RPMI8226 (cell line): ENCODE measurements at regions not wholly inside any gene's neighbourhood (a gene's known extent, or its start where the extent isn't known, plus 50 kb on each side); places are given as distances from the start of the nearest gene placed in this dataset.

Source experiments
- DNase-seq: peaks from one replicate; pipeline ENCODE4 v3.0.0-alpha.2; 2015

GRCh38 chr3:187931770-187932278 is 186.6 kb upstream of the BCL6 start:
- no peak for DNase-seq

- no peak for DNase-seq
Observed at GRCh38 chr3:187932530-187932929, 187.3 kb upstream of the BCL6 start.

DNA sequence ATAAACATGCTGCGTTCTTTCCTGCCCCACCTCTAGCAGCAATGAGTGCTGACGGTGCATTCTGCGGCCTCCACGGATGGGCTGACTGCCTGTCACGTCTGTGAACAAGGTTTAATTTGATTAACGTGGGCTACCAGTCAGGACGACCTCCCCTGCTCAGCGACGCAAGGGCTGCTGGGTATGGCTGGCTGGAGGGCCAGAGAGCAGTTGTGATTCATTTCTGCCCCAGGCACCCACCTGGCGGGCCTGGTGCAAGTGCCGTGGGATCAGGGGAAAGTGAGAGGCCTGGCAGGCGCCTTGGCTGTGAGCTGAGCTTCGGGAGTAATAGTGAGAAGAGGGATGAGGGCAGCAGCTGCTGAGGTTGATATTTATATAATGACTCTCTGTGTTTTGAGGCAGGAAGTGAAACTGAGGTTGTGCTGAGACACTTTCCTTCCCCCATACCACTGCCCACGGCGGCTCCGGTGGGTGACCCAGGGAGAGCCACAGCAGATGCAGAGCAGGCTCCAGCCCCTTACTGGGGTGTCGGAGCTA is 190.4 kb upstream of the BCL6 start:
- peak; percentile 59 for DNase-seq

DNA sequence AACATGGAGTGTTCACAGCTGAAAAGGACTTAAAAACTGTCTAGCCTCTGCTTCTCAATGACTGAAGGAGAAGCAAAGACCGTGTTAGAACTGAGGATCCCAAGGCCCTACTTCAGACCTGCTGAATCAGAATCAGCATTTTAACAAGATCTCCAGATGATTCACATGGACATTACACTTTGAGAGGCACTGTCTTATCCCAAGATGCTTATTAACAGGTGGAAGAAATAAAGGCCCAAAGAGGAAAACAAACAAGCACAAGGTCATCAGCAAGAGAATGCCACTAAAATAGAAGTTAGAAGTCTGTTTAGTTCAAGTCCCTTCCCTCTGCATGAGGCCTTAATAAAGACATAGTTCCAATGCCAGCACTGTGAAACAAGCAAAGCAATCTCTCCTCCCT is 191.4 kb upstream of the BCL6 start:
- DNase-seq, result no peak

DNA sequence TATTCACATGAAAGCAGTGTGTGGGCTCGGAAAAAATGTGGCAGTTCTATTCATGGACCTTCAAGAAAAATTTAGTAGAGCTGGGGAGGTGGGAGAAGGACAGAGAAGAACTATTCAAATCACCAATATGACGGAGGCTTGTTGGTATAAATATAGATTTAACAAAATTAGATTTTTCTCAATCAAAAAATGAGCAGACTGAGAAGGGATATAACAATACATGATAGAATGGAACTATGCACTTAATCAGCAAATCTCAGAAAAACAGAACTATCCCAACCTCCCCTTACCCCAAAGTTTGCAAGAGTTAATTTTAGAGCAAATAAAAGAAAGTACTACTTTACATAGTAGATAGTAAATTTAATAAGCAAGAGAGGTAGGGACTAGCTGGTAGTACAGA is 194.6 kb upstream of the BCL6 start:
- no peak for DNase-seq

DNA sequence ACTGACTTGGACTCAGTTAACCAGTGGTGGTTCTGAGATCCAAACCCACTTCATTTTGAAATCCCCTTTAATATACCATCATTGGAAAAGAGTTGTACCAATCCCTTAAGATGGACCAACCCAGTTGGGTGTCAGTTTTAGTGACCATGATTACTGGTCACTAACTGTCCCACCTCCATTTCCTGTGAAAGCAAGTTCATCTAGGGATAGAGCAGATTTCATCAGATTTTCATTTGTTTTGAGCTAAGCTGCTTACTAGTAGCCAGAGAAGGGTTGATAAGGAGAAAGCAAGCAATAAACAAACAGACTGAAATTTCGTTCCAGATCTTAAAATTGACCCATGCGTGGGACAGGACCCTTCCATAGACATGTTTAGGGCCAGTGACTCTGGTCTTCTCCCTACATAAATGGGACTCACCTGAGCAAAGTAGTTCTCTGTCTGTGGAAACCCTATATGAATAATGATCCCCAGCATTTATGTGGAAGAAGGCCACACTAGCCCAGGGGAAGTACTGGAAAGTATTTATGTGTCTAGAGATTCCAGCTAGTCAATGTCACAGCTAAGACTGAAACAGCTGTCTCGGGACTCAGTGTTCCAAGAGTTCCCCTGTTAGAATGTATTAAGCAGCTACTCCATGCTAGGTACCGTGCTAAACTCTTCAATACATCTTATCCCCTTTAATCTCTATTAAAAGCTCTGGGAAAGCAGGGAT is 196.0 kb upstream of the BCL6 start:
- no peak for DNase-seq

- no peak for DNase-seq
Observed at GRCh38 chr3:187941848-187942194, 196.6 kb upstream of the BCL6 start.

- no peak for DNase-seq
Observed at GRCh38 chr3:187942658-187943241, 197.5 kb upstream of the BCL6 start.

- no peak for DNase-seq
Observed at GRCh38 chr3:187943677-187944389, 198.6 kb upstream of the BCL6 start.

- no peak for DNase-seq
Observed at GRCh38 chr3:187944390-187945179, 199.3 kb upstream of the BCL6 start.

- DNase-seq, result no peak
Observed at GRCh38 chr3:187945374-187945773, 200.1 kb upstream of the BCL6 start.

GRCh38 chr3:187946163-187946691 is 201.0 kb upstream of the BCL6 start:
- DNase-seq, result no peak

GRCh38 chr3:187946981-187947380 is 201.7 kb upstream of the BCL6 start:
- DNase-seq, result no peak

GRCh38 chr3:187947927-187948682 is 202.8 kb upstream of the BCL6 start:
- DNase-seq, result no peak

- DNase-seq, result no peak
Observed at GRCh38 chr3:187949093-187949820, 204.0 kb upstream of the BCL6 start.

GRCh38 chr3:187950671-187951070 is 203.3 kb upstream of the LPP start:
- DNase-seq, result no peak

DNA sequence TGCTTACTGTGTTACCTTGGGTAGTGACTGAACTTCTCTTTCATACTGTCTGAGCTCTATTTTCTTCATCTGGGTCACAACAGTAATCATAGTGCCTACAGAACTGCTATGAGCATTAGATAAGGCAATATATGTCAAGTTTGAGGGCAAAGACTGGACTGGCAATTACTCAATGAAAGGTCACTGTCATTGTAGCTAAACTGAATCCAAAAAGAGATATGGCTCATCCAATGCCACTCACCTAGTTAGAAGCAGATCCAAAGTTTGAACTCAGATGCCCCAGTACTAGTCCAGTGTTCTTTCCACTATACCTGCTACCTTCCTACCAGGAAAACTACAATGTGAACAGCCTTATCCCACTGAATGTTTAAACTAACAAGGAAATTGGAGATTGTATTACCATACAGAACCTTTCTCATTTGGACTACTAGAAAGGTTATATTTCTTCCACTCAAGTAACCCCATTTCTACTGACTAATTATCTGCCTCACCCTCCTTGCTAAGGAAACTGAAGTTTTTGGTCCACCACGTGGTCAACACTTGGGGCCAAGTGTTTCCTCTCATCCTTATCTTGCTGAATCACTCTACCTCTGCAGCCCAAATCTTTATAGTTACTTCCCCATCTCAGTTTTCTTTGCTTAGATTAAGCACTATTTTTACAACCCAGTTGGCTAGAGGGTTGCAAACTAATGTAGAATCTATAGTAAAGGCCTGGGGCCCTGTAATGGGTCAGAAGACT is 202.3 kb upstream of the LPP start:
- no peak for DNase-seq

DNA sequence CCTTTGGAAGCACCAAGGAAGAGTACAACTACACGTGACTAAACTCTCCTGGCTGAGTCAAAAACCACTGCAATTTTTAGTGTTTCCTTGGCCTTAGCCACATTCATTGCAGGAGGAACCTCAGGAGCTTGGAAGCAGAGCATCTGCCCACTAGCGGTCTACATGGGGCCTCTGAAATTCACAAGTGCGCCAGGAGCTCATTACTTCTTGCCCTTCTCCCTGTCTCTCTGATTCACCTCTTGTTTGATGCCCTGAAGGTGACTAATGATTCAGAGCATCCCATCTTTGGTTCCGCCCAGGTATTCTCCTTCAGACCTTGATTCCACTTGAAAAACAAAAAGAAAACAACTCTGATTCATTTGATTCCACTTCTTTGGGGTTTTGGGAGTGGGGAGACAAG is 201.1 kb upstream of the LPP start:
- DNase-seq, result no peak

DNA sequence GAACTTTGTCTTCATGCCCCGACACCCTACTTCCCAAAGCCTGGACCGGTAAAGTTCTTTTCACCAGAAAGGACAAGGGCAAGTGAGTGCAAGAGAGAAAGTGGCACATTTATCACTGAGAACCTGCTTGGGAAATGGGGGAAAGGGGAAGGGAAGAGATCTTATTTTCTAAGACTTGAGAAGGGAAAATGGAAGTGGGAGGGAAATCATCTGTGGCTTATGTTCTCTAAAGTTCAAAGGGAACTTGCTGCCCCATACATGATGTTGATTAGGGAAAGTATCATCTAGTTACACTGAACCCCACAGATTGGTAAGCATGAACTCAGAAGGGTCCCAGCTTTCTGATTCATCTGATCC is 199.5 kb upstream of the LPP start:
- DNase-seq, result no peak

DNA sequence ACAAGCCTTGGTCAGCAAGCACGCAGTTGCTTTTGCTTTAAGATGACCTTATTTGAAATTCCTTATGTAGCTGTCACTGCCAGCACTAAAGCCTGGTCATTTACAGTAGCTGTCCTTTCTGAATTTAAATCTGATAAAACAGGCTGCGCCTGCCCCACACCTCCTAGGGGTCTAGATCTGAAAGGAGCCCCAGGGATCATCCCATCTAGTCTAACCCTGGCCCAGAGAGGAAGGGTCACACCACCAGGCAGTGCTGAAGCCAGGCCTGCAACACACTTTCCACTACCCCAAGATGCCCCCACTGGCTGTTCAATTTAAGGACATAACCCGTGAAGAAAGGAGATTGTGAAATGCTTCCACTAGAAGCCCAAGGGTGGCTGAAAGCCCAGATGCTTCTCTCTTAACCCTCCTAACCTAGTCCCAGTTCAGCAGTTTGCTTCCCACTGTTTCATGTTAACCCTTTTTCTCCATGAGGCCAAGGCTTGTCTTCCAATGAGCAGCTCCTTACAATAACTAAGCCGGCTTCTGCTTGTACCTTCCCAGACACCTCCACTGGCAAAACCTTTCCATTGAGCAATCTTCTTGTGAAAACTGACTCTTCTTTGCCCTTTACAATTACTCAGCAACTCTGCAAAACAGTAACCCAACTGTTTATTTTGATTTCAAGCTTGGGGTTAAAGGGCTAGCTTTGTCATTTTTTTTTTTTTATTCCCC is 198.9 kb upstream of the LPP start:
- DNase-seq, result no peak
